ENCODE measurements at regions not wholly inside any gene's neighbourhood (a gene's known extent, or its start where the extent isn't known, plus 50 kb on each side); places are given as distances from the start of the nearest gene placed in this dataset.

DNA sequence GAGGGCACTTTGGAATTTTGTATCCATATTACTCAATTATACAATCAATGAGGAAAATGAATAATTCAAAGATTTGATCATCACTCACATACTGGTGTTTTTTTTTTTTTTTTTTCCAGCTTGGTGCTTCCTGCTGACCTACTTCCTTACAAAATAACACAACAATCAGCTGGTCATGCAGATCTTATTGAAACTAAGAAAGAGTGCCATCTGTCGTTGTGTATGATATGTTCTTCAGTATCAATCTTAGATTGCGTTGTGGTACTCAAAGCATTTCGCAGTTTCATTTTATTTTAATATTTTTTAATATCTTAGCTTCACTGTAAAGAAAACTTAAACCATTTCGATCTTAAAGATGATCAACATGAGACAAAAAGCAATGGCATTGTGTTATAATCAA, 155.6 kb downstream of the OGFRL1 start:
- DNase-seq = no peak

DNA sequence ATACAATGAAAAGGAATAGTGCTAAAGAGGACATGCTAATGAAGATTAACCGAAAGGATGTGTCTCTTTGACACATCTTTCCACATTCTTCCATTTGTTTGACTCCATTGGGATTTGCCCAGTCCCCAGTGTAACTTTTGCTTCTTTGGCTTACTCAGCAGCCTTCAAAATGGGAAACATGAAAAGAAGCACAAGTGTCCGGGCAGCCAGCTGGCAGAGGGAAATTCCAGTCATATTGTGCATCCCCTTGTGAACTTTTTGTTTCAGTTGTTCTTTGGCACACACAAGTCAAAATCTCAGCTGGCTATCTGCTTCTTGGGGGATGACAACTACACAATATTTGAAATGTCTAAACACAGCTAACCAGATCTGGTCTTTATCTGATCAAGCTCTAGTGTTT, 157.4 kb downstream of the OGFRL1 start:
- DNase-seq = no peak

GRCh38 chr6:71446470-71446869, 157.9 kb downstream of the OGFRL1 start:
- DNase-seq = no peak

GRCh38 chr6:71452697-71453370, 164.2 kb downstream of the OGFRL1 start:
- DNase-seq = no peak

DNA sequence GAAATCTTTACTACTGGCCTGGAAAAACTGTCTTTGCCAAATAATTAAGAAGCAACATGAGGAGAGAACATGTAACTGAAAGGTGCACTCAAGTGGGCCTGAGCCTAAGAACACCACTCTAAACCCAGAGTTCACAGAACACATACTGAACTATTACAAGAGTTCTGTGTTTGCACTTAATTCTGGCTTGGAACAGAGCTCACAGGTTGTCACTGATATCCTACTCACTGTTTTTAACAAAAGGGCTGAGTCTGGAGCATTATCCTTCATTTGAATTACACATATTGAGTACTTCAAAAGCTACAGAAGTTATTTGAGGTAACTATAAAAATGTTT, 164.7 kb downstream of the OGFRL1 start:
- no peak for DNase-seq

DNA sequence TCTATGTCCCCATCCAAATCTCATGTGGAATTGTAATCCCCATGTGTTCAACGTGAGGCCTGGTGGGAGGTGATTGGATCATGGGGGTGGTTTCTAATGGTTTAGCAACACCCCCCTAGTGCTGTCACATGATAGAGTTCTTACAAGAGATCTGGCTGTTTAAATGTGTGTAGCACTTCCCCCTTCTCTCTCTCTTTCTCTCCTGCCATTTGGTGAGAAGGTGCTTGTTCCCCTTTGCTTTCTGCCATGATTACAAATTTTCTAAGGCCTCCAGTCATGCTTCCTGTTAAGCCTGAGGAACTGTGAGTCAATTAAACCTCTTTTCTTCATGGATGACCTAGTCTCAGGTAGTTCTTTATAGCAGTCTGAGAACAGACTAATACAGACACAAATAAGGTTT, 165.4 kb downstream of the OGFRL1 start:
- no peak for DNase-seq

DNA sequence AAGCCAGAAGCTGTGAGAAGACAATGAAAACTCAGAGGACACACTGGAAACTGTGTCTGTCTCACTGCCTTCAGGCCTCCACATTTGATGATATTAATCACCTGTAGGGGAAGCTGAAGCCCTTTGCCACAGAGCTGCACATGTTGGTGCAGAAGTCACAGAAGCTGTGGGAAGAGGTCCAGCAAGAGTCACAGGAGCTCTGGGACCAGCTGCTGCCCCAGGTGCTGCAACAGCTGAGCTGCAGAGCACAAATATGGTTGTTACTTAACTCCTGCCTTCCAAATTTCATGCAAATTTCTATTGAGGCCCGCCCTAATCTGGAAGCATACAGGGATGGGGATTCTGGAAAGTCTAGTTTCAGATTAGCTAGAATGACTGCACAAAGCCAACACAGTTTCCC, 169.3 kb downstream of the OGFRL1 start:
- no peak for DNase-seq

DNA sequence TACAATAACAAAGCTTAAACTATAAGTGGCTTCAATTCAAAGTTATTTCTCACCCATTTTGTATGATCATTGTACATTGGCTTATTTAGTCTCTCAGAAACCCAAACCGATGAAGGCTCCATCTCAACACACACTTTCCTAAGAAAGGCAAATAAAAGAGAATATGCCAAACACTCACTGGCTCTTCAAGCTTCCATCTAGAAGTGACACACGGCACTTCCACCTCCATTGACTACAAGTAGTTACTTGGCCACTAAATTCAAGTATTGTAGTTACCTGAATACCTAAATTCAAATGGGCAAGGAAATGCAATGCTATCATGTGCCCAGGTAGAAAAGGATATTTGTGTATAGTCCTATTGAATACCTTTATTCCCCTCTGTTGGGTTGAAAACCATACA, 170.6 kb downstream of the OGFRL1 start:
- DNase-seq = no peak

DNA sequence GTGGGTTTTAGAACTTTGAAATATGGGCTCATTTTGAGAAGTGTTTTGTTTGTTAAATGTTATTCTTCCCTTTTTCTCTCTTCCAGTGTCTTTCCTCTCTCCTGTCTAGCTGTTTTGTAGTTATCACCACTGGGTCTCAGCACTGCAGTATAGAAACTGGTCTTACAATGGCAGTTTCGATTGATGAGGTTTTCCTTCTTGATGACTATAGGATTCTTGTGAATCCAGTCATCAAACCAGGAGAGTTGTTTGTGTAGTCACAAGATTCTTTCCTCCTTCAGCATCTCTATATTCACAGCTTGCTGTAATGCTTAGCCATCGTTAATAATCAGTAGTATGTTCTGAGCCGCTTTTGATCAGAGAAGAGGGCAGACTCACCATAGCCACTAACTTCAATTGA, 172.3 kb downstream of the OGFRL1 start:
- no peak for DNase-seq

DNA sequence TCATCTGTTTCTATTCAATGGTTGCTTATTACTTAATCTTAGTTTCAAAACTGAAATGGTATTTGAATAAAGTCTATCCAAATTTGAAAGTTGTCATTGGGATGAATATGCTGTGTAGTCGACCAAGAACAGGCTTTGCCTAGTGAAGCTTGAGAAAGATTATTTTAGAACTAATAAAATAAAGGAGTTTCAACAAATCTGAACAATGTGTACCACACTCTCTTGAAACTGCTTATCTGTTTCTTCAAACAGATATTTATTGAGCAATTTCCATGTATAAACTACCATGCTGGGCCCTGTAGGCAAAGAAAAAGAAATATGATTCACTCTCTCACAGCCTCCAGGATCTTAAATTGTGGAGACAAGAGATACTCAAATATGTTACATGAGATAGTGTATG, 174.4 kb downstream of the OGFRL1 start:
- no peak for DNase-seq

DNA sequence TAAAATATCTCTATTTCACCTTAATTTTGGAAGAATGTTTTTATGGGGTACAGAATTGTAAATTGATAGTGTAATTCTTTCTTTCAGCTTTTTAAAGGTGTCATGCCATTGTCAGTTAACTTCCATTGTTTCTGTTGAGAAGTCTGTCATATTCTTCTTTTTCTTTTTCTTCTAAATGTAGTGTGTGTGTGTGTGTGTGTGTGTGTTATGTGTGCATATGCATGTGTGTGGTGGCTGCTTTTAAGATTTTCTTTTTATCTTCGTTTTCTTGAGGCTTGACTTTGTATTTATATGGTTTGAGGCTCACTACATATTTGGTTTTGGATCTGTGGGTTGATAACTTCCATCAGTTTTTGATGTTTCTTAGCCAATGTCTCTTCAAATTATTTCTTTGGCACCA, 176.5 kb downstream of the OGFRL1 start:
- no peak for DNase-seq

GRCh38 chr6:71466362-71466761, 177.8 kb downstream of the OGFRL1 start:
- DNase-seq = no peak

- DNase-seq = no peak
Measured at GRCh38 chr6:71468038-71468437, 179.4 kb downstream of the OGFRL1 start.

- DNase-seq = no peak
Measured at GRCh38 chr6:71468841-71469700, 180.5 kb downstream of the OGFRL1 start.

GRCh38 chr6:71471718-71472117, 183.1 kb downstream of the OGFRL1 start:
- no peak for DNase-seq

DNA sequence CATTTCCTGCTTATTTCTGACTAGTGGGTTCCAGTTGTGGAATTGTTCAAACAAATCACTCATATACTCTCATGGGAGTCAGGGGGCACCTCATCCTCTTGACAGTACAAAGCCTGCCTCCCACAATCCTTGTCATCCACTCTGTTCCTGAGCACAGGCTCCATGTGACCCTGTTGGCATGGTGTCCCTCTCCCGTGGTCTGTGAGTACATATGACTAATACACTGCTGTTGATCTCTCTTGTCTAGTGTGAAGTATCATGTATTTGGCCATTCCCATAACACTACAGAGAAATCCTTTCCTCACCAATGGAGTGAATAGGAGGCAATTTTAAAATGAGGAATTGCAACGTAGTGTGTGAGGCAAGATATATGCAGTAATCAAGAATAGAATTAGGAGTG, 185.3 kb downstream of the OGFRL1 start:
- no peak for DNase-seq

DNA sequence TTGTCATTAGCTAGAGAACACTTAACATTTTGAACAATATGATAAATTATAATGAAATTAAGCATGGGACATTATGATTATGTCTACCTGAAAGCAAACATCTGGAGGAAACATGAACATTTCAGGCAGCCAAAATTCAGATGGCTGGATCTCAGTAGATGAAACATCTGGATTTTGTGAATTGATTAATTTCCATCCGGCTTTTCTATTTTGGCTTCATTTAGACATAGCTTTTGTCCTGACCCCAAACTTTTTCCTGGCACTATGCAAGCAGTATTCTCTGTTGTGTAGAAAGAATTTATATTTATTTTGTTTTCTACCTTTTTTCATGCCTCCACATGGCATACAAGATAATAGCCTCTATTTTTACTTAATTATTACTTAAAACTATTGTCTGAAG, 186.3 kb downstream of the OGFRL1 start:
- no peak for DNase-seq

- no peak for DNase-seq
Measured at GRCh38 chr6:71476371-71476770, 187.8 kb downstream of the OGFRL1 start.

- DNase-seq = no peak
Measured at GRCh38 chr6:71476872-71477271, 188.3 kb downstream of the OGFRL1 start.

DNA sequence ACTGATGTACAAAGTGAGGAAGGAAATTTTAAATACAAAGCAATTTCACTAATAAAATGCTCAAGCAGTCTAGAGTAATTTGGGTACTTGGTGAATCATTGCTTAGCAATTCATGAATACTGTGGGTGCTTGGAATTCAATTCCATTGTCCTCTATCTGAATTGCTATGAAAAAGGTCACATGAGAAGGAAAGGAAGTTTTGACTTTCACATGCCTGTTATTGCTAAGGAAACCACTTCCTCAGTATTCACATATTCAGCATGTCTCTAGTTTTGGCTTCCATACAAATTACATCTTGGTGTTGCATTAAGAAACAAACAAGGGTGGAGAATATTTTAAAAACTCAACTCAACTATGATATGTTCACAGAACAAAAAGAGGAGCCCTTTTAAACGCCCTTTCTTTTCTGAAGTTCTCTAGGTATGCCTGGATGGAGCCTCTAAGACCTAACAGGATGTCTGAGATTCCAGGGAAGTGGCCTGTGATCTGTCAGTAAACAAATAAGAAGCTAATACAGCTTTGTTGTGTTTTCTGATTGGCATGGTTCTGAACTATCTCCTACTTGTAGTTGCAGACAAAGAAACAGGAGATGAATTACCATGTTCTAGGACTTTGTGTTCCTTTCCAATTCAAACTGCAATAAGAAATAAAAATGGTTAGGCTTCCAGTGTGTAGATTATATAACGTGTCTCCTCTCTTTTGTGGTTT, 190.4 kb downstream of the OGFRL1 start:
- no peak for DNase-seq

GRCh38 chr6:71480577-71480976, 192.0 kb downstream of the OGFRL1 start:
- DNase-seq = no peak

- DNase-seq = no peak
Measured at GRCh38 chr6:71481011-71481410, 192.4 kb downstream of the OGFRL1 start.

- DNase-seq = no peak
Measured at GRCh38 chr6:71481801-71482200, 193.2 kb downstream of the OGFRL1 start.

- DNase-seq = no peak
Measured at GRCh38 chr6:71482742-71483141, 194.1 kb downstream of the OGFRL1 start.

All from activated CD8-positive, alpha-beta memory T cell treated with anti-CD3 and anti-CD28 coated beads, Interleukin-2, amount 50 U/mL, for 48 hours (primary cell).